ENCODE measurements at regions not wholly inside any gene's neighbourhood (a gene's known extent, or its start where the extent isn't known, plus 50 kb on each side); places are given as distances from the start of the nearest gene placed in this dataset.

- no peaks in the 10 kb centered on the region for H3K79me2 ChIP-seq (ENCODE audit: insufficient read depth, low read length)
- H3K27me3 ChIP-seq (ENCODE audit: control insufficient read depth in 1 of 2, insufficient read depth in 2 of 2, low read length in 2 of 2) = no peaks in the 10 kb centered on the region
- TF ChIP-seq RXRB (CRISPR knock-in tag; IDR thresholded peaks at IDR 0.05; ENCODE audit: borderline replicate concordance) (no peak), CHCHD3 (CRISPR knock-in tag; IDR thresholded peaks at IDR 0.05) (no peak), ZNF160 (CRISPR knock-in tag; IDR thresholded peaks at IDR 0.05) (no peak), ZNF3 (CRISPR knock-in tag; IDR thresholded peaks at IDR 0.05) (no peak), ZNF18 (CRISPR knock-in tag; IDR thresholded peaks at IDR 0.05; ENCODE audit: insufficient replicate concordance) (no peak), FOXK1 (CRISPR knock-in tag; IDR thresholded peaks at IDR 0.05; ENCODE audit: borderline replicate concordance, low read depth) (no peak), GFI1 (CRISPR knock-in tag; IDR thresholded peaks at IDR 0.05; ENCODE audit: borderline replicate concordance) (no peak)
- TF ChIP-seq, protein P1, sequence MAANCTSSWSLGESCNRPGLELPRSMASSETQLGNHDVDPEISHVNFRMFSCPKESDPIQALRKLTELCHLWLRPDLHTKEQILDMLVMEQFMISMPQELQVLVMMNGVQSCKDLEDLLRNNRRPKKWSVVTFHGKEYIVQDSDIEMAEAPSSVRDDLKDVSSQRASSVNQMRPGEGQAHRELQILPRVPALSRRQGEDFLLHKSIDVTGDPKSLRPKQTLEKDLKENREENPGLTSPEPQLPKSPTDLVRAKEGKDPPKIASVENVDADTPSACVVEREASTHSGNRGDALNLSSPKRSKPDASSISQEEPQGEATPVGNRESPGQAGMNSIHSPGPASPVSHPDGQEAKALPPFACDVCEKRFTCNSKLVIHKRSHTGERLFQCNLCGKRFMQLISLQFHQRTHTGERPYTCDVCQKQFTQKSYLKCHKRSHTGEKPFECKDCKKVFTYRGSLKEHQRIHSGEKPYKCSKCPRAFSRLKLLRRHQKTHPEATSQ (CRISPR knock-in tag; IDR thresholded peaks at IDR 0.05; ENCODE audit: borderline replicate concordance) = no peak
- TF ChIP-seq, protein P2, sequence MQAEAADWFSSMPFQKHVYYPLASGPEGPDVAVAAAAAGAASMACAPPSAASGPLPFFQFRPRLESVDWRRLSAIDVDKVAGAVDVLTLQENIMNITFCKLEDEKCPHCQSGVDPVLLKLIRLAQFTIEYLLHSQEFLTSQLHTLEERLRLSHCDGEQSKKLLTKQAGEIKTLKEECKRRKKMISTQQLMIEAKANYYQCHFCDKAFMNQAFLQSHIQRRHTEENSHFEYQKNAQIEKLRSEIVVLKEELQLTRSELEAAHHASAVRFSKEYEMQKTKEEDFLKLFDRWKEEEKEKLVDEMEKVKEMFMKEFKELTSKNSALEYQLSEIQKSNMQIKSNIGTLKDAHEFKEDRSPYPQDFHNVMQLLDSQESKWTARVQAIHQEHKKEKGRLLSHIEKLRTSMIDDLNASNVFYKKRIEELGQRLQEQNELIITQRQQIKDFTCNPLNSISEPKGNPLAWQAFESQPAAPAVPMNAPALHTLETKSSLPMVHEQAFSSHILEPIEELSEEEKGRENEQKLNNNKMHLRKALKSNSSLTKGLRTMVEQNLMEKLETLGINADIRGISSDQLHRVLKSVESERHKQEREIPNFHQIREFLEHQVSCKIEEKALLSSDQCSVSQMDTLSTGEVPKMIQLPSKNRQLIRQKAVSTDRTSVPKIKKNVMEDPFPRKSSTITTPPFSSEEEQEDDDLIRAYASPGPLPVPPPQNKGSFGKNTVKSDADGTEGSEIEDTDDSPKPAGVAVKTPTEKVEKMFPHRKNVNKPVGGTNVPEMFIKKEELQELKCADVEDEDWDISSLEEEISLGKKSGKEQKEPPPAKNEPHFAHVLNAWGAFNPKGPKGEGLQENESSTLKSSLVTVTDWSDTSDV (CRISPR knock-in tag; IDR thresholded peaks at IDR 0.05) = no peak
- intact Hi-C loops (cut with micrococcal nuclease; ENCODE audit: unreplicated experiment) (no loop called here), in situ Hi-C loops (cut with HindIII; ENCODE audit: extremely low pct_ligation_motif_present, low pct_unique_long_range_greater_than_20kb) (no loop called here)
- no peak overlapping the region for H2AFZ ChIP-seq (ENCODE audit: low read length)
- no peak overlapping the region for H3K4me3 ChIP-seq (replicated peaks in 1 of 3; ENCODE audit: insufficient read depth in 1 of 3, low read depth in 2 of 3, low read length in 3 of 3)
- no peaks in the 10 kb centered on the region for H3K36me3 ChIP-seq (replicated peaks in 1 of 2; ENCODE audit: control insufficient read depth in 1 of 2, insufficient read depth in 2 of 2, low read length in 2 of 2)
- ChIA-PET CTCF (ENCODE audit: low intra/inter-chr PET ratio, low total read pairs) (no interaction called here), POLR2A (no interaction called here)
- H3K4me2 ChIP-seq (ENCODE audit: low read depth, low read length) = no peak overlapping the region
- no peaks in the 10 kb centered on the region for H4K20me1 ChIP-seq (ENCODE audit: insufficient read depth, low read length)
- no peak for DNase-seq (ENCODE audit: low spot score)
- no peak overlapping the region for H3K9ac ChIP-seq (ENCODE audit: insufficient read depth, low read depth, low read length)
- no peaks in the 10 kb centered on the region for H3K4me1 ChIP-seq (ENCODE audit: insufficient read depth, low read length)
- 0% methylated on average over 2 of the region's 2 CpGs for WGBS (ENCODE audit: low lambda C conversion rate)
- no peak for FAIRE-seq
- BruUV-seq (replicated peaks) = no TSS peak
- no peak overlapping the region for H3K27ac ChIP-seq (ENCODE audit: extremely low read length, insufficient read depth, low read length)
- H3K9me3 ChIP-seq (ENCODE audit: low read length) = no peaks in the 10 kb centered on the region
- no peak for ATAC-seq
Observed at GRCh38 chr4:116516711-116517110, 568.7 kb downstream of the TRAM1L1 start.

Measured in HepG2 (cell line).